ENCODE measurements at regions not wholly inside any gene's neighbourhood (a gene's known extent, or its start where the extent isn't known, plus 50 kb on each side); places are given as distances from the start of the nearest gene placed in this dataset.

DNA sequence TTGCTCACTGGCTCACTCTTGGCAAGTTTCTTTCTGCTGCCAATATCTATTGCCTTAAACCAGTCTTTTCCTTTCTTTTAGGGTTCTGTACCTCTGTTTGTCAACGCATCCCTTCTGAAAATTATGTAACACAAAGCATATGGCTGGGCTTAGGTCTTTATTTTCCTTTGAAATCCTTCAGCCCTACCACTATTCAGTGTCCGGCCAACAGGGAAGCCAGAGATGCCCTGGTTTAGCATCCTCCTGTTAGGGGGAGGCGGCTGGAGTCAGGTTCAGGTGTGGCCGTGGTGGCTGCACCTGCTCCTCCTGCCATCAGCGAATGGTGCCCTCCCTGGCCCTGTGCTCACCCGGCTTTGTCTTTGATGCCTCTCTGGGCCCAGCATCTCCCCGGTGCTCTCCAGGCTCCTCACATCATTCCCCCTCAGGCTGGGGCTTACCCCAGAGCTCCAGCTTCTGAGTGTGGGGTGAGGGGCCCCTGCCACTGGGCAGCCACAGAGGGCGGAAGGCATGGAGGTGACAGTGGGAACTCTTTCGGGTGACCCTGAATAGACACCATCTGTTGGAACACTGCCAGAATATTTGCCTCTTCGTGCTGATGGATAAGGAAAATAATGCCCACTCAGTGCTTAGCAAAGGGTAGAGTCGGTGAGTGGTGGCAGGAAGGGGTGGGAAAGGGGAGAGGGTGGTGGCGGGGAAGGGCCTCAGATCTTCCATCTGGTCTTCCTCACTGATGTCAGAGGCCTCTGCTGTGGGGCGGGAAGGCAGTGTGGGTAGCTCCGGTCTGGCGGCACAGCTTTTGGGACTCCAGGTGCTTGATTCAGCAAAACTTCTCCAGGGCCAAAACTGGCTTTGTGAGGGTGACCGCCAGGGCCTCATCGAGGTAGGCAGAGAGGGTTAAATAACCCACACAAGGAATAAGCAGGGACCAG is 97.2 kb downstream of the DACT2 start:
- TF ChIP-seq EZH2 (IDR thresholded peaks at IDR 0.05; ENCODE audit: borderline replicate concordance, insufficient read depth, low read depth, low read length, poor library complexity, severe bottlenecking) (no peak), CTCF (IDR thresholded peaks at IDR 0.05) (no peak)
- WGBS (ENCODE audit: insufficient coverage), result 90% methylated on average over 13 of the region's 17 CpGs
- CTCF ChIA-PET, result no interaction called here

DNA sequence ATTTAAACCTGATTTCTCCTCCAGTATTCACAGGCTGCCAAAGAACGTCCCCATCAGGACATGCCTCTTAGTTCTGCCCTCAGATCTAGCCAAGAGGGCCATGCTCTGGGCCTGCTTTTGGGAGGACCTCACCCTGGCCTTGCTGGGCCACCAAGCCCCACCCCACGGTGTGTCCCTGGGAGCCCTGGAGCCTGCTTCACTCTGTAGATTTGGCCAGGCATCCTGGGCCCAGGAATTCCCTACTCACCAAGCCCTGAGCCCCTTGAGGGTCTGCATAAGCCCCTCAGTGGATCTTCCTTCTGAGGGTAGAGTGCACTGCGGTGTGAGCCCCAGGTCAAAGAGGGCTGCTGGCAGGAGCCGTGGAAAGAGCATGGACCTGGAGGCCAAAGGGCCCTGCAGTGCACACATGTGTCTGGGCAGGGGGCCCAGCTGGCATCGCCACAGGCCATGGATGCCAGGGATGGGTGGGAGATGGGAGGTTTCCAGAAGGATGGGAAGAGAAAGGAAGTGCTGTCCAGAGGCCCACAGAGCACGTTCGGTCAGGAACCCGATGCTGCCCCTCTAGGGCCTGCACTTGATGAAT is 98.0 kb downstream of the DACT2 start:
- 83% methylated on average over 8 of the region's 8 CpGs for WGBS (ENCODE audit: insufficient coverage)

More for the DNA sequence above, 97.2 kb downstream of the DACT2 start:
- H4K20me1 ChIP-seq (ENCODE audit: control insufficient read depth, insufficient read depth, low read length, poor library complexity, severe bottlenecking), result no peaks in the 10 kb centered on the region
- no peaks in the 10 kb centered on the region for H3K4me1 ChIP-seq (ENCODE audit: control insufficient read depth in 2 of 2, insufficient read depth in 2 of 2, low read length in 2 of 2)
- no peak overlapping the region for H2AFZ ChIP-seq (ENCODE audit: insufficient read depth, low read depth, low read length, poor library complexity, severe bottlenecking)
- Mint-ChIP-seq H3K9me3 (ENCODE audit: insufficient read depth) (no peaks in the 10 kb centered on the region), H3K27me3 (peaks cover 3% of the 10 kb centered on the region), H3K4me1 (no peaks in the 10 kb centered on the region), H3K4me3 (no peak overlapping the region), H3K27ac (no peak overlapping the region)
- no peak overlapping the region for H3K4me2 ChIP-seq (replicated peaks; ENCODE audit: low read depth, low read length, poor library complexity, severe bottlenecking)
- POLR2A ChIA-PET, result no interaction called here
- no peaks in the 10 kb centered on the region for H3K79me2 ChIP-seq (ENCODE audit: control insufficient read depth, insufficient read depth, low read length)
- no peak for ATAC-seq (ENCODE audit: low read depth)
- no peaks in the 10 kb centered on the region for H3K36me3 ChIP-seq (replicated peaks in 1 of 2; ENCODE audit: control extremely low read depth in 1 of 2, control insufficient read depth in 1 of 2, extremely low read depth in 1 of 2, insufficient read depth in 2 of 2, low read length in 1 of 2)
- intact Hi-C loops (cut with micrococcal nuclease), result no loop called here
- no peaks in the 10 kb centered on the region for H3K27me3 ChIP-seq (replicated peaks in 1 of 4; ENCODE audit: control extremely low read depth in 1 of 4, control insufficient read depth in 3 of 4, insufficient read depth in 4 of 4, low read length in 3 of 4)
- H3K27ac ChIP-seq (ENCODE audit: low read length in 2 of 2), result no peak overlapping the region
- no peak overlapping the region for H3K9ac ChIP-seq (ENCODE audit: low read length)
- DNase-seq, result no peak
- H3K4me3 ChIP-seq (ENCODE audit: control extremely low read depth in 1 of 5, extremely low read depth in 1 of 5, insufficient read depth in 1 of 5, low read depth in 2 of 5, low read length in 4 of 5), result no peak overlapping the region
- H3K9me3 ChIP-seq (ENCODE audit: control extremely low read depth in 1 of 3, control insufficient read depth in 2 of 3, insufficient read depth in 1 of 3, low read length in 2 of 3), result peaks cover 0 to 10% (median 0%) of the 10 kb centered on the region in 3 donors

More for the DNA sequence above, 98.0 kb downstream of the DACT2 start:
- H3K9me3 Mint-ChIP-seq (ENCODE audit: insufficient read depth), result no peaks in the 10 kb centered on the region
- no peak for DNase-seq
- TF ChIP-seq EZH2 (IDR thresholded peaks at IDR 0.05; ENCODE audit: borderline replicate concordance, insufficient read depth, low read depth, low read length, poor library complexity, severe bottlenecking) (no peak), CTCF (IDR thresholded peaks at IDR 0.05) (no peak)
- Histone ChIP-seq H4K20me1 (ENCODE audit: control insufficient read depth, insufficient read depth, low read length, poor library complexity, severe bottlenecking) (no peaks in the 10 kb centered on the region), H3K79me2 (ENCODE audit: control insufficient read depth, insufficient read depth, low read length) (no peaks in the 10 kb centered on the region), H3K9ac (ENCODE audit: low read length) (no peak overlapping the region), H3K27ac (ENCODE audit: low read length in 2 of 2) (no peak overlapping the region), H3K9me3 (ENCODE audit: control extremely low read depth in 1 of 3, control insufficient read depth in 2 of 3, insufficient read depth in 1 of 3, low read length in 2 of 3) (peaks cover 0 to 10% (median 0%) of the 10 kb centered on the region in 3 donors), H3K27me3 (replicated peaks in 1 of 4; ENCODE audit: control extremely low read depth in 1 of 4, control insufficient read depth in 3 of 4, insufficient read depth in 4 of 4, low read length in 3 of 4) (no peaks in the 10 kb centered on the region), H2AFZ (ENCODE audit: insufficient read depth, low read depth, low read length, poor library complexity, severe bottlenecking) (no peak overlapping the region), H3K4me1 (ENCODE audit: control insufficient read depth in 2 of 2, insufficient read depth in 2 of 2, low read length in 2 of 2) (no peaks in the 10 kb centered on the region), H3K36me3 (replicated peaks in 1 of 2; ENCODE audit: control extremely low read depth in 1 of 2, control insufficient read depth in 1 of 2, extremely low read depth in 1 of 2, insufficient read depth in 2 of 2, low read length in 1 of 2) (no peaks in the 10 kb centered on the region), H3K4me2 (replicated peaks; ENCODE audit: low read depth, low read length, poor library complexity, severe bottlenecking) (no peak overlapping the region), H3K4me3 (ENCODE audit: control extremely low read depth in 1 of 5, extremely low read depth in 1 of 5, insufficient read depth in 1 of 5, low read depth in 2 of 5, low read length in 4 of 5) (no peak overlapping the region)
- intact Hi-C loops (cut with micrococcal nuclease), result no loop called here
- H3K4me1 Mint-ChIP-seq, result no peaks in the 10 kb centered on the region
- no peak overlapping the region for H3K27ac Mint-ChIP-seq
- no peak for ATAC-seq (ENCODE audit: low read depth)
- no peak overlapping the region for H3K4me3 Mint-ChIP-seq
- POLR2A ChIA-PET, result no interaction called here
- CTCF ChIA-PET, result no interaction called here
- no peaks in the 10 kb centered on the region for H3K27me3 Mint-ChIP-seq
